OCI-LY7 (cell line): ENCODE measurements at regions not wholly inside any gene's neighbourhood (a gene's known extent, or its start where the extent isn't known, plus 50 kb on each side); places are given as distances from the start of the nearest gene placed in this dataset.

Source experiments
- CTCF ChIP-seq: fragments of 200-600 bp; sonication (generic); conservative IDR thresholded peaks from 2 replicates; pipeline ENCODE4 v1.5.1; 2014; ENCODE audit warnings: mild to moderate bottlenecking, antibody characterized with exemption, low read length, moderate library complexity, mixed read lengths
- EZH2phosphoT487 ChIP-seq: fragments of 200-600 bp; sonication (generic); IDR thresholded peaks from 2 replicates; pipeline ENCODE4 v1.6.1; 2018; ENCODE audit warnings: low read depth, borderline replicate concordance, mild to moderate bottlenecking, mixed run types, antibody characterized with exemption, low read length, moderate library complexity, mixed read lengths

DNA sequence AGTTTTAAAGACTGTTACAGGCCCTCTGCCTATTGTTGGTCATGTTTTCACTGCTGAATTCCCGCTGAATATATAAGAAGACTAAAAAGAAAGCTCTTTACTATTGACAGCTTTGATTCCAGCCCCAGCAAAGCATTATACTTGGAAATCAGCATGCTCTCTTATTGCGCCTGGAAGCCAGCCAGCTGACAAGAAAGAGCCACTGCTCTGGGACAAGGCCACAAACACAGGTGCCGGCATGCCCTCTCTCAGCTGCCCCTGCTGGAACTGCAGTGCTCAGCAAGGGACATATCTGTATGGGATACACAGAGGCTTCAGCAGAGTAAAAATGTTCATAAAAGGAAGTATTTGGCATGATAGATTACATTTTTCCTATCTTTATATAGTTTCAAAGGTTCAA is 523.9 kb downstream of the ADRA2A start:
- no peak for TF ChIP-seq CTCF
- no peak for TF ChIP-seq EZH2phosphoT487
